GM23338 (cell line): ENCODE measurements at regions not wholly inside any gene's neighbourhood (a gene's known extent, or its start where the extent isn't known, plus 50 kb on each side); places are given as distances from the start of the nearest gene placed in this dataset.

ENCODE experiments used
- ATAC-seq: fragments of 200-7000 bp; cut with Tn5 transposase; 3 replicates; pipeline ENCODE4 v1.9.1; 2020
- DNase-seq: peaks from one replicate; pipeline ENCODE4 v3.0.0-alpha.2; 2015; ENCODE audit warnings: low spot score
- H2AFZ ChIP-seq: fragments of 200-600 bp; sonication (generic); 2 replicates; pipeline ENCODE4 v1.8.0; 2016; ENCODE audit warnings: antibody characterized with exemption, mild to moderate bottlenecking, moderate library complexity
- H3F3A ChIP-seq: fragments of 200-600 bp; sonication (generic); replicated peaks from 2 replicates; pipeline ENCODE4 v1.8.0; 2017; ENCODE audit warnings: antibody characterized with exemption, mixed run types, low read depth
- H3K27ac ChIP-seq: fragments of 200-600 bp; sonication (generic); 2 replicates; pipeline ENCODE4 v1.6.1; 2016; ENCODE audit warnings: low read depth
- H3K27me3 ChIP-seq: fragments of 200-600 bp; sonication (generic); 2 replicates; pipeline ENCODE4 v1.8.0; 2016; ENCODE audit warnings: mild to moderate bottlenecking, mixed run types, moderate library complexity; ENCODE audit not compliant: insufficient read depth
- H3K36me3 ChIP-seq: fragments of 200-600 bp; sonication (generic); 2 replicates; pipeline ENCODE4 v1.8.0; 2016; ENCODE audit warnings: mild to moderate bottlenecking; ENCODE audit not compliant: insufficient read depth
- H3K4me1 ChIP-seq: fragments of 200-600 bp; sonication (generic); 2 replicates; pipeline ENCODE4 v1.8.0; 2016; ENCODE audit warnings: mild to moderate bottlenecking, moderate library complexity; ENCODE audit not compliant: insufficient read depth
- H3K4me2 ChIP-seq: fragments of 200-600 bp; sonication (generic); 2 replicates; pipeline ENCODE4 v1.7.1; 2017; ENCODE audit warnings: mixed run types
- H3K4me3 ChIP-seq: fragments of 200-600 bp; sonication (generic); 2 replicates; pipeline ENCODE4 v1.6.1; 2016; ENCODE audit warnings: mixed run types
- H3K79me2 ChIP-seq: fragments of 200-600 bp; sonication (generic); replicated peaks from 2 replicates; pipeline ENCODE4 v1.8.0; 2017; ENCODE audit warnings: mild to moderate bottlenecking; ENCODE audit not compliant: insufficient read depth
- H3K9me2 ChIP-seq: fragments of 200-600 bp; sonication (generic); 2 replicates; pipeline ENCODE4 v1.8.0; 2017; ENCODE audit not compliant: insufficient read depth
- H4K20me1 ChIP-seq: fragments of 200-600 bp; sonication (generic); replicated peaks from 2 replicates; pipeline ENCODE4 v1.8.0; 2017; ENCODE audit warnings: mild to moderate bottlenecking; ENCODE audit not compliant: insufficient read depth
- H3K27ac Mint-ChIP-seq: 2 replicates; pipeline ENCODE4 v1.8.0; 2020; ENCODE audit warnings: inconsistent platforms, mild to moderate bottlenecking, moderate library complexity, mixed read lengths
- H3K27me3 Mint-ChIP-seq: 3 replicates; pipeline ENCODE4 v1.8.0; 2022; ENCODE audit warnings: low read depth, mild to moderate bottlenecking, moderate library complexity, mixed read lengths, inconsistent platforms; ENCODE audit not compliant: insufficient read depth, poor library complexity
- H3K36me3 Mint-ChIP-seq: 3 replicates; pipeline ENCODE4 v1.8.0; 2021; ENCODE audit warnings: low read depth, mild to moderate bottlenecking, inconsistent platforms, moderate library complexity, mixed read lengths
- H3K4me1 Mint-ChIP-seq: 3 replicates; pipeline ENCODE4 v1.8.0; 2020; ENCODE audit warnings: mild to moderate bottlenecking, inconsistent platforms, mixed read lengths
- H3K4me3 Mint-ChIP-seq: 3 replicates; pipeline ENCODE4 v1.8.0; 2021; ENCODE audit warnings: moderate library complexity, mild to moderate bottlenecking, inconsistent platforms, mixed read lengths
- H3K9me3 Mint-ChIP-seq: 3 replicates; pipeline ENCODE4 v1.8.0; 2020; ENCODE audit warnings: moderate library complexity, mild to moderate bottlenecking, inconsistent platforms, mixed read lengths
- CREB1 ChIP-seq: fragments of 250-450 bp; sonication (Bioruptor Pico); IDR thresholded peaks from 2 replicates; pipeline ENCODE4 v1.5.0; 2020; ENCODE audit warnings: low read depth, mild to moderate bottlenecking, moderate library complexity
- ETS1 ChIP-seq: IDR thresholded peaks from 2 replicates; pipeline ENCODE4 v1.6.1; 2016; ENCODE audit warnings: antibody characterized with exemption
- EZH2 ChIP-seq: fragments of 200-600 bp; sonication (generic); IDR thresholded peaks from one replicate; pipeline ENCODE4 v1.8.0; 2017; ENCODE audit warnings: antibody characterized with exemption, mild to moderate bottlenecking, low read depth; ENCODE audit not compliant: unreplicated experiment
- NANOG ChIP-seq: IDR thresholded peaks from 2 replicates; pipeline ENCODE4 v1.6.1; 2016; ENCODE audit warnings: antibody characterized with exemption, borderline replicate concordance
- POLR2AphosphoS5 ChIP-seq: IDR thresholded peaks from 2 replicates; pipeline ENCODE4 v1.6.1; 2016; ENCODE audit warnings: antibody characterized with exemption, low read depth
- STAT1 ChIP-seq: IDR thresholded peaks from one replicate; pipeline ENCODE4 v1.6.1; 2016; ENCODE audit warnings: antibody characterized with exemption; ENCODE audit not compliant: unreplicated experiment
- ZNF114 ChIP-seq: fragments of 250-450 bp; sonication (Bioruptor Pico); IDR thresholded peaks from 2 replicates; pipeline ENCODE4 v1.5.0; 2020; ENCODE audit warnings: mild to moderate bottlenecking, moderate library complexity
- ZNF462 ChIP-seq: fragments of 250-450 bp; sonication (Bioruptor Pico); IDR thresholded peaks from 2 replicates; pipeline ENCODE4 v1.5.0; 2020; ENCODE audit warnings: mild to moderate bottlenecking, moderate library complexity
- TF ChIP-seq, protein P1 (sequence below): IDR thresholded peaks from one replicate; pipeline ENCODE4 v1.6.1; 2018; ENCODE audit warnings: antibody characterized with exemption; ENCODE audit not compliant: unreplicated experiment

GRCh38 chr2:138901530-138901929 lies 121.3 kb upstream of the NXPH2 start:
- TF ChIP-seq POLR2AphosphoS5 (no peak), STAT1 (no peak), NANOG (no peak), ZNF114 (CRISPR knock-in tag) (no peak), ZNF462 (CRISPR knock-in tag) (no peak), ETS1 (no peak), EZH2 (no peak), CREB1 (CRISPR knock-in tag) (no peak)
- TF ChIP-seq, protein P1, sequence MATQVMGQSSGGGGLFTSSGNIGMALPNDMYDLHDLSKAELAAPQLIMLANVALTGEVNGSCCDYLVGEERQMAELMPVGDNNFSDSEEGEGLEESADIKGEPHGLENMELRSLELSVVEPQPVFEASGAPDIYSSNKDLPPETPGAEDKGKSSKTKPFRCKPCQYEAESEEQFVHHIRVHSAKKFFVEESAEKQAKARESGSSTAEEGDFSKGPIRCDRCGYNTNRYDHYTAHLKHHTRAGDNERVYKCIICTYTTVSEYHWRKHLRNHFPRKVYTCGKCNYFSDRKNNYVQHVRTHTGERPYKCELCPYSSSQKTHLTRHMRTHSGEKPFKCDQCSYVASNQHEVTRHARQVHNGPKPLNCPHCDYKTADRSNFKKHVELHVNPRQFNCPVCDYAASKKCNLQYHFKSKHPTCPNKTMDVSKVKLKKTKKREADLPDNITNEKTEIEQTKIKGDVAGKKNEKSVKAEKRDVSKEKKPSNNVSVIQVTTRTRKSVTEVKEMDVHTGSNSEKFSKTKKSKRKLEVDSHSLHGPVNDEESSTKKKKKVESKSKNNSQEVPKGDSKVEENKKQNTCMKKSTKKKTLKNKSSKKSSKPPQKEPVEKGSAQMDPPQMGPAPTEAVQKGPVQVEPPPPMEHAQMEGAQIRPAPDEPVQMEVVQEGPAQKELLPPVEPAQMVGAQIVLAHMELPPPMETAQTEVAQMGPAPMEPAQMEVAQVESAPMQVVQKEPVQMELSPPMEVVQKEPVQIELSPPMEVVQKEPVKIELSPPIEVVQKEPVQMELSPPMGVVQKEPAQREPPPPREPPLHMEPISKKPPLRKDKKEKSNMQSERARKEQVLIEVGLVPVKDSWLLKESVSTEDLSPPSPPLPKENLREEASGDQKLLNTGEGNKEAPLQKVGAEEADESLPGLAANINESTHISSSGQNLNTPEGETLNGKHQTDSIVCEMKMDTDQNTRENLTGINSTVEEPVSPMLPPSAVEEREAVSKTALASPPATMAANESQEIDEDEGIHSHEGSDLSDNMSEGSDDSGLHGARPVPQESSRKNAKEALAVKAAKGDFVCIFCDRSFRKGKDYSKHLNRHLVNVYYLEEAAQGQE: no peak
- no peaks in the 10 kb centered on the region for H3K36me3 ChIP-seq
- H2AFZ ChIP-seq: no peak overlapping the region
- H4K20me1 ChIP-seq: no peaks in the 10 kb centered on the region
- ATAC-seq (no peak), DNase-seq (no peak)
- Mint-ChIP-seq H3K9me3 (no peaks in the 10 kb centered on the region), H3K4me1 (no peaks in the 10 kb centered on the region), H3K36me3 (no peaks in the 10 kb centered on the region), H3K27me3 (peaks cover 3% of the 10 kb centered on the region), H3K27ac (no peak overlapping the region), H3K4me3 (no peak overlapping the region)
- no peaks in the 10 kb centered on the region; the same call in 1 of the 2 replicates for H3K9me2 ChIP-seq
- H3K4me1 ChIP-seq: no peaks in the 10 kb centered on the region
- no peak overlapping the region for H3K4me3 ChIP-seq
- H3K79me2 ChIP-seq: no peaks in the 10 kb centered on the region
- no peaks in the 10 kb centered on the region for H3F3A ChIP-seq
- H3K27me3 ChIP-seq: no peaks in the 10 kb centered on the region
- H3K27ac ChIP-seq: no peak overlapping the region
- no peak overlapping the region for H3K4me2 ChIP-seq
